AG04450 (cell line): ENCODE measurements at regions not wholly inside any gene's neighbourhood (a gene's known extent, or its start where the extent isn't known, plus 50 kb on each side); places are given as distances from the start of the nearest gene placed in this dataset.
"Not testable (repeated sequence)": the region's sequence is repeated elsewhere in the genome, so short reads cannot be mapped to it uniquely, and the experiment has no call there.

ENCODE experiments used
- CTCF ChIA-PET: fragments of 300-600, 350-600 bp; formaldehyde crosslinking; extraction: SDS; loops from one replicate; lab custom pipeline; 2022; ENCODE audit warnings: antibody characterized with exemption, inconsistent platforms; lab: Charles Lee
- POLR2A ChIA-PET: fragments of 350-600 bp; formaldehyde crosslinking; extraction: SDS; loops from one replicate; lab custom pipeline; 2021; ENCODE audit warnings: antibody characterized with exemption, inconsistent platforms; lab: Yijun Ruan, JAX
- DNase-seq: peaks from one replicate; pipeline ENCODE4 v3.0.0-alpha.2; 2011; ENCODE audit warnings: low read depth, low spot score
- H3K27ac ChIP-seq: one replicate; pipeline ENCODE4 v1.5.1; 2012; ENCODE audit warnings: low read depth, low read length, control low read depth
- H3K27me3 ChIP-seq: one replicate; pipeline ENCODE4 v1.6.0; 2012; ENCODE audit warnings: low read length; ENCODE audit not compliant: control insufficient read depth, insufficient read depth
- H3K4me3 ChIP-seq: 2 replicates; pipeline ENCODE4 v1.5.1; 2011; ENCODE audit warnings: mild to moderate bottlenecking, low read depth, low read length, control low read depth
- H3K9me3 ChIP-seq: 2 replicates; pipeline ENCODE4 v1.5.1; 2012; ENCODE audit warnings: low read length; ENCODE audit not compliant: control insufficient read depth, insufficient read depth
- CTCF ChIP-seq: IDR thresholded peaks from 2 replicates; pipeline ENCODE4 v1.5.1; 2011; ENCODE audit warnings: low read depth, low read length, control low read depth, inconsistent platforms

- Histone ChIP-seq H3K27ac (no peak overlapping the region), H3K9me3 (no peaks in the 10 kb centered on the region), H3K4me3 (no peak overlapping the region), H3K27me3 (peaks cover 2% of the 10 kb centered on the region)
- no peak for TF ChIP-seq CTCF
- DNase-seq, result no peak
- CTCF ChIA-PET, result no interaction called here
- POLR2A ChIA-PET, result no interaction called here
Observed at GRCh38 chr3:8307545-8308110, 194.0 kb upstream of the LMCD1 start.

GRCh38 chr3:8311321-8311720 lies 190.3 kb upstream of the LMCD1 start:
- CTCF ChIA-PET, result interaction anchor here (2.6 kb wide), 1 partner anchor 10 kb away, joined by 19 read pairs; no protein-coding TSS in a partner anchor
- POLR2A ChIA-PET, result no interaction called here

GRCh38 chr3:8312685-8313084 lies 188.9 kb upstream of the LMCD1 start:
- H3K4me3 ChIP-seq, result no peak overlapping the region
- no peak for DNase-seq
- no peak for TF ChIP-seq CTCF
- no peak overlapping the region for H3K27ac ChIP-seq
- no peaks in the 10 kb centered on the region for H3K9me3 ChIP-seq
- CTCF ChIA-PET, result interaction anchor here (1.3 kb wide), 1 partner anchor 11 kb away, joined by 8 read pairs; no protein-coding TSS in a partner anchor
- H3K27me3 ChIP-seq, result no peaks in the 10 kb centered on the region
- POLR2A ChIA-PET, result no interaction called here

More at GRCh38 chr3:8311321-8311720, 190.3 kb upstream of the LMCD1 start:
- Histone ChIP-seq H3K27me3 (no peaks in the 10 kb centered on the region), H3K4me3 (no peak overlapping the region), H3K27ac (no peak overlapping the region), H3K9me3 (no peaks in the 10 kb centered on the region)
- no peak for DNase-seq
- no peak for TF ChIP-seq CTCF

GRCh38 chr3:8313560-8314267 lies 187.9 kb upstream of the LMCD1 start:
- no peaks in the 10 kb centered on the region for H3K9me3 ChIP-seq
- no peaks in the 10 kb centered on the region for H3K27me3 ChIP-seq
- no peak overlapping the region for H3K27ac ChIP-seq
- H3K4me3 ChIP-seq, result no peak overlapping the region
- POLR2A ChIA-PET, result no interaction called here
- DNase-seq, result no peak
- CTCF ChIA-PET, result interaction anchor here (1.3 kb wide), 1 partner anchor 12 kb away, joined by 8 read pairs; no protein-coding TSS in a partner anchor
- no peak for TF ChIP-seq CTCF

GRCh38 chr3:8315526-8315925 lies 186.1 kb upstream of the LMCD1 start:
- H3K4me3 ChIP-seq, H3K27ac ChIP-seq, H3K9me3 ChIP-seq, H3K27me3 ChIP-seq, DNase-seq, POLR2A ChIA-PET, CTCF ChIA-PET: not testable (repeated sequence)
